ENCODE measurements at regions not wholly inside any gene's neighbourhood (a gene's known extent, or its start where the extent isn't known, plus 50 kb on each side); places are given as distances from the start of the nearest gene placed in this dataset.

DNA sequence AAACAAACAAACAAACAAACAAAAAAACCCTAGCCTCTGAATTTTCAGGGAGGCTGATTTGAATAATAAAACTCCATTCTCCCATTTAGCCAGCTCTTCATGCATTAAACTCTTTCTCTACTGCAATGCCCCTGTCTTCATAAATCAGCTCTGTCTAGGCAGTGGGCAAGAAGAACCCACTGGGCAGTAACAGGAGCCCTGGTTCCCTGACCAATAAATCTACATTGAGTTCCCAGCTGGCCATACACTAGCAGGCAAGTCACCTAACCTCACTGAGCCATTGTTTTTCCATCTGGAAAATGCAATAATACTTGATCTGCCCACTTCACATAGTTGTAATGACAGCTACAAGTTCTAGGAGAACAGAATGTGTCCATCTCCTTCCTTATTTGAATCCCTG is 57.6 kb upstream of the YPEL5 start:
- DNase-seq: no peak
- no peak overlapping the region for H3K4me3 ChIP-seq (ENCODE audit: low read length)
- H3K9me3 ChIP-seq (replicated peaks; ENCODE audit: control insufficient read depth, low read depth, low read length): no peaks in the 10 kb centered on the region
- no peaks in the 10 kb centered on the region for H3K4me1 ChIP-seq (ENCODE audit: control insufficient read depth, insufficient read depth, low read length)
- H3K36me3 ChIP-seq (ENCODE audit: control insufficient read depth, insufficient read depth, low read length): no peaks in the 10 kb centered on the region
- H3K27ac ChIP-seq (ENCODE audit: low read length): no peak overlapping the region
- H3K27me3 ChIP-seq (ENCODE audit: control insufficient read depth, insufficient read depth, low read length): peaks cover 7% of the 10 kb centered on the region

DNA sequence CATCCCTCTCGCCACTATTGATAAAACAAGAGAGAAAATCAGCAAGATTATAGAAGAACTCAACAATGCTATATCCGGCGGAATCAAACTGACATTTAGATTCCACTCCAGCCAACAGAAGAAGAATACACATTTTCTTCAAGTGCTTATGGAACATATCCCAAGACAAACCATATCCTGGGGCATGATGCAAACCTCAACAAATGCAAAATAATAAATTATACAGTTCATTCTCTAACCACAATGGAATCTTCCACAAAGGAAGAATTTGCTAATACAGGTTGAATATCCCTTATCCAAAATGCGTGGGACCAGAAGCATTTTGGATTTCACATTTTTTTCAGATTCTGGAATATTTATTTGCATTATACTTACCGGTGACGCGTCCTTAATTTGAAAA is 51.4 kb upstream of the YPEL5 start:
- Histone ChIP-seq H3K4me3 (ENCODE audit: low read length) (no peak overlapping the region), H3K9me3 (replicated peaks; ENCODE audit: control insufficient read depth, low read depth, low read length) (no peaks in the 10 kb centered on the region), H3K4me1 (ENCODE audit: control insufficient read depth, insufficient read depth, low read length) (no peaks in the 10 kb centered on the region), H3K36me3 (ENCODE audit: control insufficient read depth, insufficient read depth, low read length) (no peaks in the 10 kb centered on the region), H3K27me3 (ENCODE audit: control insufficient read depth, insufficient read depth, low read length) (peaks cover 11% of the 10 kb centered on the region), H3K27ac (ENCODE audit: low read length) (no peak overlapping the region)
- WGBS (ENCODE audit: insufficient coverage): 85% methylated on average over 6 of the region's 7 CpGs
- no peak for DNase-seq

DNA sequence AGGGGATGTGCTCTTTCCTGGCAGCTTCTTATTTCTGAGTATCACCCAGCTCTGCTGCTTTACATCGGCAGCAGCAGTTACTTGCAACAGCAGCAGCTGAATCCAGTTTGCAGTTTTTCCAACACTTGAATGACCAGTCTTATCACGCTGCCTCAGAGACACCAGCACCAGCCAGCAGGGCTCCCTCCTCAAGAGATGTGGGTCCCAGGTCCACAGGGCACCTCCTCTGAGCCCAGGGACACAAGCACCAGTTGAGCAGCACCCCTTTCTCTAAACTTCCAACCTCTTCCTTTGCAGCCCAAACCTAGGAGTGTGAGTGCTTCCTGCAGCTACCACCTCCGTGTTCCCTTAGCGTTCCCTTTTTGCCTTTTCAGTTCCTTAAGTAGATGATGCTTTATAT is 50.4 kb upstream of the YPEL5 start:
- DNase-seq: no peak
- 60% methylated on average over 2 of the region's 4 CpGs for WGBS (ENCODE audit: insufficient coverage)
- Histone ChIP-seq H3K4me3 (ENCODE audit: low read length) (no peak overlapping the region), H3K4me1 (ENCODE audit: control insufficient read depth, insufficient read depth, low read length) (no peaks in the 10 kb centered on the region), H3K36me3 (ENCODE audit: control insufficient read depth, insufficient read depth, low read length) (no peaks in the 10 kb centered on the region), H3K9me3 (replicated peaks; ENCODE audit: control insufficient read depth, low read depth, low read length) (no peaks in the 10 kb centered on the region), H3K27me3 (ENCODE audit: control insufficient read depth, insufficient read depth, low read length) (peaks cover 11% of the 10 kb centered on the region), H3K27ac (ENCODE audit: low read length) (no peak overlapping the region)

All from muscle of leg (tissue), 3 donors.